Activated CD4-positive, alpha-beta T cell treated with anti-CD3 and anti-CD28 coated beads for 24 hours (primary cell): ENCODE measurements at regions not wholly inside any gene's neighbourhood (a gene's known extent, or its start where the extent isn't known, plus 50 kb on each side); places are given as distances from the start of the nearest gene placed in this dataset.
A peak's percentile ranks its signal among the peaks of the same experiment; 100 is the strongest.

Source experiments
- DNase-seq, 2 donors: peaks; one replicate each; pipeline ENCODE4 v3.0.0-alpha.2; 2020; ENCODE audit warnings: low read depth in 2 of 2

DNA sequence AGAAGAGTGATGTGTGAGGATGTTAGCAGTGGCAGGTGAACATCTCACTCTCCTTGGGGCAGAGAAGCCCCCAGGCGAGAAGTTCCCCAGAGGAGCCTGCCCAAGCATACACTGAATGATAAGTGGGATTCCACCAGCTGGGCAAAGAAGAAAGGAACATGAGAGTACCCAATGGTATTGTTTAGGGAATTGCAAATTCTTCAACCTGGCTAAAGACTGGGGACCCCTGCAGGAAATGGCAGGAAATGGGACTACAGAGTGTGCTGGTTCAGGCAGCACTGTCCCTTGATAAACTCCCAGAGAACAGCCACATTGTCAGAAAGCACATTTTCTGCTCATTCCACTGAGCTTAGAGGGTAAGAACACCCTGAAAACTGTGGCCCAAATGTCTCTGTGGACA is 121.3 kb downstream of the RPS29 start:
- no peak for DNase-seq

DNA sequence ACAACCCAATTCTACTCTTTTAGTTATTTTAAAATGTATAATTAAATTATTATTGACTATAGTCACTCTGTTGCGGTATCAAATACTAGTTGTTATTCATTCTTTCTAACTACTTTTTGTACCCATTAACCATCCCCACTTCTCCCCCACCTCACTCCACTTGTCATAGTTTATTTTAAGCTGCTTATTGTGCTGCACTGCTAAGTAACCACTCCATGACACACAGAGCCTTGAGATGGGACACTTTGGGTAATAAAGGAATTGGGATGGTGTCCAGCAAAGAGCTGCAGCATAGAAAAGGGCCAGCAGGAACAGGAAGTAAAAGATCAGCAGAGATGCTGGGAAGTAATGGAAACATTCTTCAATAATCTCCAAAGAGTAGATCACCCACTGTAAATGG is 123.0 kb downstream of the RPS29 start:
- DNase-seq, result no peak

DNA sequence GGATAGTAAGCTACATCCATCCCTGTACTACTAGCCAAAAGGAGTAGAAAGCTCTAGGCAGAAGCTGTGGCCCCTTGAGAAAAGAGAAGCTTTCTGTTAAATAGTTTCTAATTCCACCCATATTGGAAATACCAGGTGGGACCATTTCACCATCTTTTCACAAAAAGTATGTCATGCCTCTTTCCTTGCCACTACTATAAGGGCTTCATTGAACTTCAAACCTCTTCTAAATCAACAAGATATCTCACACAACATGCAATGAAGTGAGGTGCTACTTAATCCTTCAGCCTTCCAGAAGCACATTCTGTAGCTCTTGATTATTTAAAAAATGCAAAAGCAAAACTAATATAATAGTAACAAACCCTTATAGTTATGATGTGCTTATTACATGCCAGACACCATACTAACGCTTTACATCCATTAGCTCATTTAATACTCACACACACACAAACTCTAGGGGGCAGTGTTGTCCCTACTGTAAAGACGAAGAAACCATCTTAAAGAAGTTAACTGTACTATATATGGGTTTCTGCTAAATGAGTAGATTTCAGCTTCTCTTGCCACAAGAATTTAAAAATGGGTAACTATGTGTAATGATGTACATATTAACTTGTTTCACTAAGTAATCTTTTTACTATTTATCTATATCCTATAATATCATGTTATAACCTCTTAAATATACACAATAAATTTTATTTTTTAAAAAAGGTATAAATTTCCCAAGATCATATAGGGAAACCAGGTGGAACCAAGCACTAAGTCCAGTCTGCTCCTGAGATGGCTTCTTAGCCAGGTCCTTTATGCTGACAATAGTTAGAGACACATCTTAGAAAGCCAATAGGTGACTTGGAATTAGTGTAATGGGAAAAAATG is 124.4 kb downstream of the RPS29 start:
- DNase-seq, result peak; percentile 18 to 45

DNA sequence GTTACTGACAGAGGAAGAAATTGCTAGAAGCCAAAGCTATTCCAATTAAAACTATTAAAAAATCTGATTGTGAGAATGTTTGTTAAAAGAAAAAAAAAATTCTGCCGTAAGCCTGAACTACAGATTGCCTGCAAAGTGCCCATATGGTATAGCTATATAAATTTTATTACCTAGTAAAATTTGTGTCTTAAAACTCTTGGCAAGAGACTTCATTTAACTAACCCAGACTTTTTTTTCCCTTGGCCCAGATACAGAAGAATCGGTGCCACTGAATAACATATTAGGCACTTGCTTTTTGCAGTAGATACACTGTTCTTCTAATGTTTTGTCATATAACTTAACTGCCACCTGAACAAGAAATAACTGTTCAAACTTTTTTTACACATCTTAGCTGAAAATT is 125.5 kb downstream of the RPS29 start:
- DNase-seq, result no peak

DNA sequence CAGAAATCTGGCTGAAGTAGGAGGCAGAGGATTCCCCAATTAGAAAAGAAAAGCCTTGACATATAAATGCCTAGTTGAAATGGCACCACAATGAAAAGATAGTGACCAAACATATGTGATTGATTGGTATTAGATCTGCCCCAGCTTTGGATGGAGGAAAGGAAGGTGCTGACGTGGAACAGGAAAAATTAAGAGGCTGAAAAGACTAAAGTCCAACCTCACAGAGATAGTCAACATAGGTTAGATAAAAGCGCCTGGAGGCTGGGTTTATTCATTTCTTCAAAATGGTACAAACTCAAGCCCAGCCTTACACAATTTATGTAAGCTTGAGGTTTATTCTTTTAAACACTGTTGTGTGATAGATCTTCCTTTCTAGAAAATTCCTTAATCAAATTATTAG is 129.6 kb downstream of the RPS29 start:
- DNase-seq, result no peak

DNA sequence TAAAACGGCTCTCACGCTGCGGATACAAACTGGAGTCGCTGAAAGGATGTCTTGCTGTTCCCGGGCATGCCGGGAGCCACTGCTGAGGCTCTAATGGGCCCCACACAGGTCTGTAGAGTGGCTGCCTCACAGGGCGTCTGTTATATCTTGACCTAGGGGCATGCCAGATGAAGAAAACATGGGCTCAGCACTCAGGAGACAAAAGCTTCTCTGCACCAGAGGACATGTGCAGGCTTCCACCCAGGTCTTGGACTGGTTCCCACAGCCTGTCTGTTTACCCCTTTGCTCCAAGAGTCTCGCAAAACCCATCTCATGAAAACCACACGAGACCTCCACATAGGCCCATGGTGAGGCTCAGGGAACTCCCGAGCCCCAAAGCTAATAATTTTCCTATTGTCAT is 134.2 kb downstream of the RPS29 start:
- no peak for DNase-seq

DNA sequence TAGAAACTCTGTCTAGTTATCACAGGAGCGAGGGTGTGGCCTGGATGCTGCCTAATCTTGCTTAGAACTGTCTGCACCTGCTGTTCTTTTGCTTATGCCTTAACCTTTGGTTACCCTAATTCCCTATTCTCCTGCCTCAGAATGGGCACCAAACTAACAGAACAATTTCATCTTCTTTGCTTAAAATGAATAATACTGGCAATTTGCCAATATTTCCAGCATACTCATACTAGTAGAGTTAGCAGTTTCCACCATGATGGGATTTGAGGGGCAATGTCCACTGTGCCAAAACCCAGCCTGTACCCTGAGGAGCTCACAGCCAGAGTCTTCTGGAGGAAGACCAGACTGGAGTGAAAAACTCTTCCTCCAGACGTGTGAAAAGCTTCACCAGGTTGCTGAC is 136.4 kb downstream of the RPS29 start:
- no peak for DNase-seq

DNA sequence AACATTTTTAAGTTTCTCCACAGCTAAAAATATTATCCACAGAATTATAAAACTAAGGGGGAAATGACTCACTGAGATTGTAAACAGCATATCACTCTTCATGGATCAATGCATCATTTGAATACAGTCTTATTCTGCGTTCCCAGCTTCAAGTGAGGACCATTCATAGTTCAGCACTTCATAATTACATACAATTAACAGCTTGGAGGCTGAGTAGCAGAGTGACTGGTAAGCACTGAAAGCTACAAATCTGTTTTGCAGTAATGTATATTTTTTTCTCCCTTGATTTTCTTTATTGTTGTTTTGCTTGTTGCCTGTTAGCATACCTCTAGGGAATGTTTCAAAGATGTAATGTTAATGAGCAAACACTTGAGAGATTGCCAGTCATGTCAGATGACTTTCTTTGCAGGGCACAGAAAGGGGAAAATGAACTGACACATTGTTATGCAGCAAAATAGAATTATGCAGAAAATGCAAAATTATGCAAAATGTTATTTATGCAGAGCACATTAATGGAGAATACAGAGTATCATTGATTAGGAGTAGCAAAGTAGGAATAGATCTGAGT is 138.6 kb downstream of the RPS29 start:
- DNase-seq, result no peak

DNA sequence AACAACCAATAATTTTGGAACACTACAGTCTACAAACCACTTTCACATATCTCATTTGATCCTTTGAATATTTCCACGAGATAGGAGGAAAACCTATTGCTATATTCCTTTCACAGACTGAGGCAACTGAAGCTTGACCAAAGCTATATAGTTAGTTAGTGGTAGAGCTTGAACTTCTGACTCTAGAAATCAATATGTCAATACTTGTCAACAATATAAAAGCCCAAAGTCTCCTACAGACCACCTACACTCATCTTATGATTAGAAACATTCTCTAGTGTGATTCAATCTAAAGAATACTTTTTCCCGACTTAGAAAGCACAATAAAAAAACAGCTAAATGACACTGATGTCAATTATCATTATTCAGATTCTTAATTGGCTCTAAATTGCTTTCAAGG is 139.4 kb downstream of the RPS29 start:
- DNase-seq, result no peak

DNA sequence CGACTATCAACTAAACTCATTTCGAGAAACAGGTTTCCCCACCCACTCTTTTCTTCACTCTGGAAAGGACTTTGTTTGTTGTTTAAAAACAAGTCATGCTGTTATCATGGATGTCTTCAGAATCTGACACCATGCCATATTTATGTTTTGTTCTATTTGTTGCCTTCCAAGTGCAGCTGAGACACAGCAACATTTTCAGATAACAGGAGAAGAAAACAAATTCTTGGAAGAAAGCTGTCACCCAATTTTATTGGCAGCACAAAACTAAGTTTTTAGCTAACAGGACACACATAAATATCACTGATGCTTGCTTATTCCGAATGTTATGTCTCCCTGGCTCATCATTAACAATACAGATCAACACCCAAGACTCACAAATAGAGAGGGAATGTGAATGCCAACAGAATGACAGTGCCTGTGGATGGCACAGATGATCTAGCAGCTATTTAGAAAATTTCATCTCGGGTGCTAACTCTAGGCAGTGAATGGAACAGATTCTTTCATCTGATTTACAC is 147.9 kb downstream of the RPS29 start:
- DNase-seq, result no peak

DNA sequence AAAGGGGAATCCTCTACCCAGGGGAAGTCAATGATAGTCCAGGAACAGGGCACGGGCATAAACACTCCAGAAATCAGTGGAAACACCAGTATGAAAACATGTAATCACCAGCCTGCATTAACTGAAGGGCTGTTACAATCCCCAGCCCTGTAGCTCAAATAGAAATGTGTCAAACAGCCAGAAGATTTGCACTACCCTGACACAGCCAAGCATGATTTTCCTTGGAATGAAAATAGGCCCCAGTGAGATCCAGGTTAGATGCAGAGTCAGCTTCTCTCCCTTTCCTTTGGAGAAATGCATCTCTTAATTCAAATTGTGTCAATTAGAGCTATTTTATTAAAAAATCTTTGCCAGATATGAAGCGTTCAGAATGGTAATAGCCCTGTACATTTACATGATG is 158.1 kb downstream of the RPS29 start:
- no peak for DNase-seq

DNA sequence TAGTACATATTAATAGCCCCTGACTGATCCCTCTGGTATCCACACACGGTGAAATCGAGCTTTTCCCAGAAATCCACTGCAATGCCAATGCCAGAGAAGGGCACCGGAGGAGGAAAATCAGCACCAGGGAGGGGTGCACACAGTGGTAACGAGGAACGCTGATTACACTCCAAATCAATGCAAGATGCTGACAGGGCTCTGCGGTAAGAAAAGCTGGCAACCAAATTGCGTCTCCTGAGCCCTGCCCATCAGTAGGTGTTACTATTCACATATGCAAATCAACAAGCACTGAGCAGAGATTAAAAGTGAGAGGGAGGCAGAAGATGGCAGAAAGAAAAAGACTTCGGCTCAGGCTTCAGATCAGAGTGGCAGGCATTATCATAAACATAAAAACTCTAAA is 159.1 kb downstream of the RPS29 start:
- DNase-seq, result no peak

DNA sequence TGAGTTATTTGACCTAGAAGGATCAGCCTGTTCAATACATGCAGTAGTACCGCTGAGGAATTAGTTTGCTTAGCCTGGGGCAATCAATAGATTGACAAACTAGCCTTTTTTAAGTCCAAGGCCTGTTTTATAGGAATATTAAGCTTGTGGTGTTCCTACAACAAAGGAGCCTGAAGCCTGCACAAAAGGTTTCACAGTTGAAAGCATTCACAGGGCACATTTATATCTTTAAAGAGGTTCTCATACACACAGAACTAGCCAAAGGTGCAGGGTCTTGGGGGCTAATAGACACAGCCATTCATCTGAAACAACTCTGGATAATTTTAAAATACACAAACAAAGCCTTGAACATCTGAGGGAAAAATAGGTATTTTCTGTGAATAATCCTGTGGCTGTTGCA is 160.3 kb downstream of the RPS29 start:
- DNase-seq, result no peak

DNA sequence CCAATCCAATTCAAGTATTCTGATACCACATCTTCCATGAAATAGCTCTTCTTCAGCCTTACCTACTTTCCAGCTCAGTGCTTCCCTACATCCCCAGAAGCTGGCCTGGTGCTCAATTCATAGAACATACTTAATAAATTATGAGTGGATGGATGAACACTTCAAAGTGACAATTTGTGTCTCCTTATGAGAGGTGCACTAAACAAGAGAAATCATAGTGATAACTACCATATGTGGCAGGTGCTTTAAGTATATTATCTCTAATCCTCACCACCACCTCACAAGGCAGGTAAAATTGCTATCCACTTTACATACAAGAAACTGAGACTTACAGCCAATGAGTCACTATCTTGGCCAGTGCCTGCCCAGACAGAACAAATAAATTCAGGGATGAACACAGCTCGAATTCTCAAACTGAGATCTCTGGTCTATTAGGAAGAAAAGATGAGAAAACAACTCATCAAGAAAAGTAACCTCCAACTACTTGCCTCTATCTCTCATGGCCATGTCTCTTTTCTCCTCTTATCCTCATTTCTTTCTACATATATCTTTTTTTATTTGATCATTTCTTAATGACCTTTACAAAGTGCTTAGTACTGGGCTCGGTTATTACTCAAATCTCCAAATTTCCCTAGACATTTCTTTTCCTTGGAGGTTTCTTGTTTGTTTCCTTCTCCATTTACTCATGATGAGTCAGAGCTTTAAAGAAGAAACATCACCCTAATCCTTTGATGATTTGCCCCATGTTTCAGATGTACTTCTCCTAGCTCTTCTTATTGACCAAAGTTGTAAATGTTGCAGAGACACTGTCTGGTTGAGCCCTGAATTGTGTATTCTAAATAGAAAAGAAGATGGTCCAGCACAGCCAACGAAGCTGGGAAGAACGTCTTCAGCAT is 161.5 kb downstream of the RPS29 start:
- DNase-seq, result no peak

DNA sequence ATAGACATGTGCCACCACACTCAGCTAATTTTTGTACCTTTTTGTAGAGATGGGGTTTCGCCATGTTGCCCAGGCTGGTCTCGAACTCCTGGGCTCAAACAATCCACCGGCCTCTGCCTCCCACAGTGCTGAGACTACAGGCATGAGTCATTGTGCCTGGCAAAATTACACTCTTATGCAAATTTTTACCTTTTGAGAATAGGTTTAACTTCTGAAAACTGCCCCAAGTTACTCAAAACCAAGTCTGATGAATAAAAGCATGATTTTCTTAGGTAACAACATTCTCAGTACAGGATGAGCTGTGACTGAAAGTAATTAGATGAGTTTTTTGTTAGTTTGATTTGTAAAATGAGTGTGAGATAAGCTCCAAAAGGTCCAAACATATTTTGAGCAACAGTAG is 166.0 kb downstream of the RPS29 start:
- DNase-seq, result peak in 1 of 2 donors; percentile 9

DNA sequence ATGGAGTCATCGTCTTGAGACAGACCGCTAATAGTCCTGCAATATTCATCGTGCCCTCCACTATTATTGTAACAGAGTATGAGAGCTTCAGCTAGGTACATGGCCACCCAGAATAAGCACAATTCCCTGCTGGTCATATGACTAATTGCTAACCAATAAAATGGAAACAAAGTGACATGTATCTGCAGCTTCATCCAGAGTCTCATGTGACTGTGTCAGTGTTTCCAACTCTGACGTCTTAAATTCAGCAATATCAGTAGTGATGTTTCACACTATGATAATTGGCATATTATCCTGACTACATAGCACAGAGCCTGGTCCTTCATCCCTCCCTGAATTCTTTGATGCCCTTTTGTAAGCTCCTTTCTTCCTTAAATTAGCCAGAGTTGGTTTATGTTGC is 167.4 kb downstream of the RPS29 start:
- no peak for DNase-seq

DNA sequence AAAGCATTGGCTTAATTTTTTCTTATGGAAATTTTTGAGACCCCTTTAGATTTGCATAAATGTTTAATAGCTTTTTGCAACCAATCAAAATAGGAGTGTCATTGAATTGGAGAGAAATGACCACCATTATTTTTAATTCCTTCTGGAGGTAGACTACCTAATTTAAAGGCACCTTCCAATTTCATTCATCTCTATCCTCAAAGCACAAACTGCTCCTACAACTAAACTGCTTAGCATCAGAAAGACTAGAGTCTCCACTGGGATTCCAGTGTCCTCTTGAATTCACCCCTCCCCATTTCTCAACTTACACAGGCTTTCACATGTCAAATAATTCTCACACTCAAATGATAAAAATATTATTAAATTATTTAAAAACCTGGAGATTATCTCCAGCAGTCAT is 168.4 kb downstream of the RPS29 start:
- DNase-seq, result no peak

DNA sequence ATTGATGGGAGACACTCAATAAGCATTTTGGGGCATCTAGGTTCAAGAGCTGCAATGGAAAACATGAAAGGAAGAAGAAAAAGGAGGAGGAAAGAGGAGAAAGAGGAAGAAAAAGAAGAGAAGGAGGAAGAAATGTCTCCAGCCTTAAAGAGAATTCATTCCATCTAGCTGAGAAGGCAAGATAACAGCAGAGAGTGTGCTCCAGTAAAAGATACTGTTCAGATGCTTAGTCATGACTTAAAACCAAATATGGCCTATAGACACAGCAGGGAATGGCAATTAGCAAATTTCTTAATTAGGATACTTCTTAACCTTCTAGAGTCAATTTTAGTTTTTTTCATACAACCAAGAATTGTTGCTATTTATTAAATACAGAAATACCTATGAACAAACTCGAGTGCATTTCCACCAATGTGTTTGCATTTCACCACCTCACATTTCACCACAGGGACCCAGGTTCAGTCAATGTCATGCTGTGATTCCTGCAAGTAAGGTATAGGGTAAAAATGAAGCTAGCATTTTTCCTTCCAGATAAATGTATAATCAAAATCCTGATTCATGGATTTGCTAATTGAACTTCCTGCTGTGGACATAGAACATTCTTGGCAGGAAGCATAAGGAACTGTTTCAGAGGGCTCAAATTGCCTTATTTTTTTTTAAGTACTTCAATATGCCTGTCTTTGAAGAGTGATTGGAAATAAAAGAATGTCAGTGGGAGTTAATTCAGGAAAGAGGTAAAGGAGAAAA is 177.8 kb downstream of the RPS29 start:
- DNase-seq, result no peak

DNA sequence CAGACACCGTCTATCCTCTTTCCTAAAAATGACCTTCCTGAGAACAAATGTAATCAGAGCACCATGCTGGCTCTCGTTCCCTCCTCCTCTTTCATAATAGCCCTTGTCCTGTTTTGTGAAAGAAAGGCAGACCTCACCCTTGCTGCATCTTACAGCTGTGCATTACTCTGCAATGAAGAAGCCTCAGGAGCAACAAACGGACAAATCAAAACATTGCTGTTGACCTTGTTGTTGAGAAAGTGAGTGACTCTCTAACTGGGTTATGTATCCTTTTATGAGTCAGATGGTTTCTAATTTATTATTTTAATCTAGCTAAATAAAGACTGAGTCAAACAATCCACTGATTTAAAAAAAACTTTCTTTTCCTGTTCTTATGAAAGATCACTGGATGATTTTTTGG is 180.9 kb downstream of the RPS29 start:
- no peak for DNase-seq

DNA sequence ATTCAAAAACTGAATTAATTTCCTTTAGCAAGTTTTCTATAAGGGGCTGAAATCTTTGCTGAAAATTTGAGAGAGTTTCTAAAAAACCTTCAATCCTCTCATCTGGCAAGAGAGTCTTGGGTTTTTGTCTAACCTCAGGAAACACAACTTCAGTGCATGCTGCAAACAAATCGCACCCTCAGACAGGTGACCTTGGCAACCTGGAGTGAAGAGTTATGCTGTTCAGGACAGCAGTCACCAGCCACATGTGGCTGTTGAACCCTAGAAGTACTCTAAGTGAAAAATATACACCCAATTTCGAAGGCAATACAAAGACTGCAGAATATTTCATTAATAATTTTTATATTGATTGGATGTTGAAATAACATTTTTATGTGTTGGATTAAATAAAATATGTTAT is 184.8 kb downstream of the RPS29 start:
- no peak for DNase-seq

DNA sequence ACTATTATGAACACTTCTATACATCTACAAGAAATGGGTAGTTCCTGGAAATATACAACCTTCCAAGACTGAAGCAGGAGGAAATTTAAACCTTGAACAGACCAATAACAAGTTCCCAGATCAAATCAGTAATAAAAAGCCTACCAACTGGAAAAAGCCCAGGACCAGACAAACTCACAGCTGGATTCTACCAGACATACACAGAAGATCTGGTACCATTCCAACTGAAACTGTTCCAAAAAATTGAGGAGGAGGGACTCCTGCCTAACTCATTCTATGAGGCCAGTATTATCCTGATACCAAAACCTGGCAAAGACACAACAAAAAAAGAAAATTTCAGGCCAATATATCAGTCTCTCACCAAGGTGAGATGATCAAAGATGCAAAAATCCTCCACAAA is 189.4 kb downstream of the RPS29 start:
- DNase-seq, result no peak

DNA sequence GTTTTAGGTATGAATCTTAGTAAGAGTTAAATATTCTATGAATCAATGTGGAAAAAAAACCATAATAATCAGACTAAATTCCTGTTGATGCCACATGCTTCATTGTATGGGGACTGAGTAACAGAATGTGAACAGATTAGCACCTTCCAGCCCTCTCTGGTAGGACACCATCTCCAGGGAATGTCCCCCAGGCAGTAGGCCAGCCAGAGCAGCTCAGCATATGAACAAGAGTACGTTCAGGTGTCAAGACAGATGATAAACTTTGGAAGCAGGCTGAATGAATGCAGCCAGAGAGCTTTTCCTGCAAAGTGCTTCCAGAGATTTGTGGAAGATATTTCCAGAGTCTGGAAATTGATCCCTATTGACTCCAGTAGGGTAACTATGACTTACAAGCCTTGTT is 204.4 kb downstream of the RPS29 start:
- no peak for DNase-seq
